Transverse colon (tissue), 4 donors: ENCODE measurements at regions not wholly inside any gene's neighbourhood (a gene's known extent, or its start where the extent isn't known, plus 50 kb on each side); places are given as distances from the start of the nearest gene placed in this dataset.
A peak's percentile ranks its signal among the peaks of the same experiment; 100 is the strongest.

Experiments
- DNase-seq: peaks from one replicate; pipeline ENCODE4 v3.0.0-alpha.2; 2019
- H3K27ac ChIP-seq, 4 donors: fragments of 200-600 bp; sonication (generic); 2 replicates each; pipeline ENCODE4 v1.5.1; 2016 to 2018; ENCODE audit warnings: inconsistent platforms in 4 of 4
- H3K27me3 ChIP-seq: fragments of 200-600 bp; sonication (generic); 2 replicates; pipeline ENCODE4 v1.5.1; 2017; ENCODE audit warnings: inconsistent platforms
- H3K36me3 ChIP-seq, 4 donors: fragments of 200-600 bp; sonication (generic); 2 replicates each; pipeline ENCODE4 v1.5.1; 2017 to 2019; ENCODE audit warnings: inconsistent platforms in 4 of 4
- H3K4me1 ChIP-seq, 4 donors: fragments of 200-600 bp; sonication (generic); 2 replicates each; pipeline ENCODE4 v1.5.1; 2017 to 2020; ENCODE audit warnings: inconsistent platforms in 4 of 4
- H3K4me3 ChIP-seq, 4 donors: fragments of 200-600 bp; sonication (generic); 1 replicate in 1 of 4; 2 replicates in 3 of 4; pipeline versions ENCODE4 v1.5.1 to v1.6.1; 2017 to 2019; ENCODE audit warnings: inconsistent platforms in 4 of 4
- H3K9me3 ChIP-seq, 2 donors: fragments of 200-600 bp; sonication (generic); 2 replicates each; pipeline ENCODE4 v1.5.1; 2017 to 2019; ENCODE audit warnings: inconsistent platforms in 2 of 2
- CTCF ChIP-seq, 5 experiments: fragments of 200-600 bp in 3 of 5; fragments of 450-650 bp in 2 of 5; sonication (generic) in 3 of 5; IDR thresholded peaks; 1 replicate in 2 of 5; 2 replicates in 3 of 5; pipeline ENCODE4 v1.5.1; 2016 to 2017; ENCODE audit warnings: antibody characterized with exemption in 5 of 5, inconsistent platforms in 3 of 5, mild to moderate bottlenecking in 2 of 5, moderate library complexity in 1 of 5
- EP300 ChIP-seq: sonication (generic); formaldehyde crosslinking; IDR thresholded peaks from one replicate; pipeline ENCODE4 v1.6.1; 2017; ENCODE audit warnings: antibody characterized with exemption, low read depth
- POLR2A ChIP-seq: fragments of 450-650 bp; IDR thresholded peaks from one replicate; pipeline ENCODE4 v1.6.1; 2016; ENCODE audit warnings: antibody characterized with exemption, mild to moderate bottlenecking, moderate library complexity
- POLR2AphosphoS5 ChIP-seq, 3 donors: sonication (generic); formaldehyde crosslinking; IDR thresholded peaks; one replicate each; pipeline ENCODE4 v1.6.1; 2016; ENCODE audit warnings: antibody characterized with exemption in 3 of 3
- WGBS, 2 donors: methylation state at CpG; one replicate each; pipeline ENCODE4 v1.1.5; 2018; ENCODE audit warnings: low coverage in 1 of 2; 5-methylcytosine and 5-hydroxymethylcytosine counted together
- in situ Hi-C, 4 donors: fragments of 200-750 bp; cut with MboI; loops; one replicate each; pipeline versions ENCODE4 v1.15.0 to v1.15.1; 2017; ENCODE audit warnings: low sequenced_read_pairs in 3 of 4, low pct_ligation_motif_present in 1 of 4, low pct_unique_long_range_greater_than_20kb in 1 of 4
- intact Hi-C: fragments of 100-400 bp; cut with DNase I; formaldehyde crosslinking; loops from one replicate; pipeline ENCODE4 v1.15.1; 2023; ENCODE audit warnings: low total_unique reads

- H3K9me3 ChIP-seq = no peaks in the 10 kb centered on the region
- no peaks in the 10 kb centered on the region for H3K27me3 ChIP-seq
- no peak overlapping the region for H3K4me3 ChIP-seq
- DNase-seq = peak; percentile 43
- in situ Hi-C loops = no loop called here
- TF ChIP-seq EP300 (no peak), POLR2AphosphoS5 (IDR thresholded peaks at IDR 0.05) (peak; percentile 28 to 65 (median 47)), POLR2A (no peak)
- intact Hi-C loops = no loop called here
- H3K27ac ChIP-seq = peak overlapping the region; percentile 49 to 71 (median 62)
- WGBS, 2 donors = 63 to 87% methylated on average over 3 to 7 of the region's 7 CpGs
- no peaks in the 10 kb centered on the region for H3K36me3 ChIP-seq
- peaks cover 0 to 13% (median 5%) of the 10 kb centered on the region in 4 donors for H3K4me1 ChIP-seq
These were observed 175.4 kb upstream of the RFC3 start for GRCh38 chr13:33642374-33643065.

- Histone ChIP-seq H3K27ac (peak overlapping the region; percentile 51 to 67 (median 60)), H3K27me3 (no peaks in the 10 kb centered on the region), H3K9me3 (no peaks in the 10 kb centered on the region), H3K36me3 (no peaks in the 10 kb centered on the region), H3K4me1 (peaks cover 0 to 18% (median 3%) of the 10 kb centered on the region in 4 donors), H3K4me3 (no peak overlapping the region)
- in situ Hi-C loops (no loop called here), intact Hi-C loops (no loop called here)
- 78 to 81% methylated on average over 7 to 8 of the region's 8 CpGs for WGBS, 2 donors
- DNase-seq = no peak
- no peak for TF ChIP-seq EP300
- TF ChIP-seq CTCF (IDR thresholded peaks at IDR 0.05) = no peak
- TF ChIP-seq POLR2AphosphoS5 (IDR thresholded peaks at IDR 0.05) = peak; percentile 11 to 46 (median 32)
- TF ChIP-seq POLR2A = no peak
These were observed 173.1 kb upstream of the RFC3 start for GRCh38 chr13:33644581-33645543.

GRCh38 chr13:33645591-33646554 lies 172.1 kb upstream of the RFC3 start:
- no peaks in the 10 kb centered on the region for H3K36me3 ChIP-seq
- in situ Hi-C loops = no loop called here
- H3K9me3 ChIP-seq = no peaks in the 10 kb centered on the region
- 86 to 92% methylated on average over 10 of the region's 10 CpGs for WGBS, 2 donors
- H3K4me1 ChIP-seq = peaks cover 0 to 18% (median under 1%) of the 10 kb centered on the region in 4 donors
- TF ChIP-seq POLR2A (no peak), CTCF (IDR thresholded peaks at IDR 0.05) (no peak), EP300 (no peak), POLR2AphosphoS5 (IDR thresholded peaks at IDR 0.05) (no peak)
- H3K27me3 ChIP-seq = no peaks in the 10 kb centered on the region
- intact Hi-C loops = no loop called here
- H3K4me3 ChIP-seq = no peak overlapping the region
- no peak for DNase-seq
- H3K27ac ChIP-seq = peak overlapping the region in 2 of 4 donors; percentile 51 to 62

GRCh38 chr13:33649212-33649878 lies 168.6 kb upstream of the RFC3 start:
- 74 to 75% methylated on average over 5 of the region's 5 CpGs for WGBS, 2 donors
- Histone ChIP-seq H3K4me1 (peaks cover 0 to 5% (median 0%) of the 10 kb centered on the region in 4 donors), H3K27ac (no peak overlapping the region), H3K27me3 (no peaks in the 10 kb centered on the region), H3K9me3 (no peaks in the 10 kb centered on the region), H3K4me3 (no peak overlapping the region), H3K36me3 (no peaks in the 10 kb centered on the region)
- in situ Hi-C loops (no loop called here), intact Hi-C loops (no loop called here)
- no peak for TF ChIP-seq POLR2A
- no peak for TF ChIP-seq POLR2AphosphoS5 (IDR thresholded peaks at IDR 0.05)
- no peak for TF ChIP-seq EP300
- TF ChIP-seq CTCF (IDR thresholded peaks at IDR 0.05) = no peak
- no peak for DNase-seq
